Endothelial cell (in vitro differentiated cells): ENCODE measurements at regions not wholly inside any gene's neighbourhood (a gene's known extent, or its start where the extent isn't known, plus 50 kb on each side); places are given as distances from the start of the nearest gene placed in this dataset.

Source experiments
- DNase-seq: peaks from one replicate; pipeline ENCODE4 v3.0.0; 2021; ENCODE audit warnings: low spot score
- H3K27ac Mint-ChIP-seq: one replicate; pipeline ENCODE4 v1.8.0; 2021; ENCODE audit warnings: mixed read lengths, inconsistent platforms; ENCODE audit not compliant: unreplicated experiment
- H3K27me3 Mint-ChIP-seq: one replicate; pipeline ENCODE4 v1.8.0; 2021; ENCODE audit warnings: mild to moderate bottlenecking, moderate library complexity, mixed read lengths, inconsistent platforms; ENCODE audit not compliant: unreplicated experiment
- H3K36me3 Mint-ChIP-seq: one replicate; pipeline ENCODE4 v1.8.0; 2021; ENCODE audit warnings: mild to moderate bottlenecking, low read depth, mixed read lengths, inconsistent platforms; ENCODE audit not compliant: unreplicated experiment
- H3K4me1 Mint-ChIP-seq: one replicate; pipeline ENCODE4 v1.8.0; 2021; ENCODE audit warnings: mild to moderate bottlenecking, mixed read lengths, inconsistent platforms; ENCODE audit not compliant: unreplicated experiment
- H3K4me3 Mint-ChIP-seq: one replicate; pipeline ENCODE4 v1.8.0; 2021; ENCODE audit warnings: mild to moderate bottlenecking, mixed read lengths, inconsistent platforms; ENCODE audit not compliant: unreplicated experiment
- H3K9me3 Mint-ChIP-seq: one replicate; pipeline ENCODE4 v1.8.0; 2021; ENCODE audit warnings: mixed read lengths, inconsistent platforms; ENCODE audit not compliant: unreplicated experiment
- CTCF ChIP-seq: fragments of 200-600 bp; sonication (generic); IDR thresholded peaks from one replicate; pipeline ENCODE4 v1.5.0; 2021; ENCODE audit warnings: antibody characterized with exemption; ENCODE audit not compliant: unreplicated experiment

- no peak for DNase-seq
Measured at GRCh38 chr13:68417801-68418200, 1187.7 kb upstream of the PCDH9 start.

GRCh38 chr13:68410007-68410406, 1179.9 kb upstream of the PCDH9 start:
- H3K9me3 Mint-ChIP-seq = peaks cover 6% of the 10 kb centered on the region
- H3K4me3 Mint-ChIP-seq = no peak overlapping the region
- H3K36me3 Mint-ChIP-seq = peaks cover 5% of the 10 kb centered on the region
- TF ChIP-seq CTCF = no peak
- DNase-seq = no peak
- no peaks in the 10 kb centered on the region for H3K4me1 Mint-ChIP-seq
- H3K27ac Mint-ChIP-seq = no peak overlapping the region
- no peaks in the 10 kb centered on the region for H3K27me3 Mint-ChIP-seq

More at GRCh38 chr13:68417801-68418200, 1187.7 kb upstream of the PCDH9 start:
- no peaks in the 10 kb centered on the region for H3K9me3 Mint-ChIP-seq
- H3K27me3 Mint-ChIP-seq = no peaks in the 10 kb centered on the region
- H3K4me3 Mint-ChIP-seq = no peak overlapping the region
- no peaks in the 10 kb centered on the region for H3K4me1 Mint-ChIP-seq
- H3K27ac Mint-ChIP-seq = no peak overlapping the region
- no peak for TF ChIP-seq CTCF
- no peaks in the 10 kb centered on the region for H3K36me3 Mint-ChIP-seq

GRCh38 chr13:68390987-68391386, 1160.9 kb upstream of the PCDH9 start:
- DNase-seq = no peak
- Mint-ChIP-seq H3K36me3 (no peaks in the 10 kb centered on the region), H3K27me3 (no peaks in the 10 kb centered on the region), H3K4me3 (no peak overlapping the region), H3K27ac (no peak overlapping the region), H3K9me3 (no peaks in the 10 kb centered on the region), H3K4me1 (no peaks in the 10 kb centered on the region)
- no peak for TF ChIP-seq CTCF

- Mint-ChIP-seq H3K27ac (no peak overlapping the region), H3K36me3 (no peaks in the 10 kb centered on the region), H3K4me3 (no peak overlapping the region), H3K27me3 (no peaks in the 10 kb centered on the region), H3K9me3 (no peaks in the 10 kb centered on the region), H3K4me1 (no peaks in the 10 kb centered on the region)
- no peak for DNase-seq
- TF ChIP-seq CTCF = no peak
Measured at GRCh38 chr13:68386808-68387207, 1156.7 kb upstream of the PCDH9 start.

GRCh38 chr13:68380041-68380973, 1150.2 kb upstream of the PCDH9 start:
- Mint-ChIP-seq H3K36me3 (no peaks in the 10 kb centered on the region), H3K27me3 (no peaks in the 10 kb centered on the region), H3K9me3 (no peaks in the 10 kb centered on the region), H3K27ac (no peak overlapping the region), H3K4me1 (no peaks in the 10 kb centered on the region), H3K4me3 (no peak overlapping the region)
- no peak for DNase-seq
- TF ChIP-seq CTCF = no peak
